HG02852 (cell line): ENCODE measurements at regions not wholly inside any gene's neighbourhood (a gene's known extent, or its start where the extent isn't known, plus 50 kb on each side); places are given as distances from the start of the nearest gene placed in this dataset.
"Not testable (repeated sequence)": the region's sequence is repeated elsewhere in the genome, so short reads cannot be mapped to it uniquely, and the experiment has no call there.

Experiments
- ATAC-seq: cut with Tn5 transposase; IDR thresholded peaks from one replicate; pipeline ENCODE4 v1.9.1; 2021; ENCODE audit warnings: mild to moderate bottlenecking, moderate library complexity; ENCODE audit not compliant: unreplicated experiment

DNA sequence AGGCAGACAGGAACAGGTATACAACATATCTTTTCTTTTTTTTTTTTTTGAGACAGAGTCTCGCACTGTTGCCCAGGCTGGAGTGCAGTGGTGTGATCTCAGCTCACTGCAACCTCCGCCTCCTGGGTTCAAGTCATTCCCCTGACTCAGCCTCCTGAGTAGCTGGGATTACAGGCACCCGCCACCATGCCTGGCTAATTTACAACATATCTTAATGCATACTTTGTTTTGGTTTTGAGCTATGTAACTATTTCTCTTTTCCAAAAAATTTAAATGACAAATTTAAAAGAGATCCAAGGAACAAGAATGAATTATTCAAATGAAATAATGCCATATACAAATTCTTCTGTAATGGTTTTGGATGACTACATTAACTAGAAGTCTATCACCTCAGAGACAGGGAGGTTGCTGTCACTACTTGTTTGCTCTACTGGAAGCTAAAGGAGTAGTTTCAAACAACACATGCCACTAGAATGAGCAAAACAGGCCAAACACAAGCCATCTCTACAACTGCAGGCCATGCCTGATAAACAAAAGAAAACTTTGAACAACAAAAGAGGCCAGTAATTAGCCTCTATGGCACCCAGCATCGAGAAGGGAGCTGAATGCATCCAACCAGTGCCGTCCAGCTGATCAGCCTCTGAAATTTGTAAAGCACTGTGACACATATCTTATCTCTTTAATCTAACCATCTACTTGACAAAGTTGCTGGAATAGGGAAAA, 133.6 kb upstream of the VOPP1 start:
- not testable (repeated sequence) for ATAC-seq

DNA sequence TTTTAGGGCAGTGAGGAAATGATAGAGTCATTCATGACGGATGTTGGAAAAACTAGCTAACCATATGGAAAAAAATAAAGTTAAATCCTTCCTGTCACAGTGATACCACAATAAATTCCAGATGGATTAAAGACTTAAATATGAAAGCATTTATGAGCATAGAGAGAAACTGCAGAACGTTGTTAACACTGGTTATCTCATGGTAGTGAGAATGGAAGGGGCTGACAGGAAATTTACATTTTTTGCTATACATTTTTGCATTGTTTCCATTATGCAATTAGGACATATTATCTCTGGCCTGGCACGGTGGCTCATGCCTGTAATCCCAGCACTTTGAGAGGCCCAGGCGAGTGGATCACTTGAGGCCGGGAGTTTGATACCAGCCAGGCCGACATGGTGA, 130.5 kb upstream of the VOPP1 start:
- ATAC-seq = not testable (repeated sequence)

DNA sequence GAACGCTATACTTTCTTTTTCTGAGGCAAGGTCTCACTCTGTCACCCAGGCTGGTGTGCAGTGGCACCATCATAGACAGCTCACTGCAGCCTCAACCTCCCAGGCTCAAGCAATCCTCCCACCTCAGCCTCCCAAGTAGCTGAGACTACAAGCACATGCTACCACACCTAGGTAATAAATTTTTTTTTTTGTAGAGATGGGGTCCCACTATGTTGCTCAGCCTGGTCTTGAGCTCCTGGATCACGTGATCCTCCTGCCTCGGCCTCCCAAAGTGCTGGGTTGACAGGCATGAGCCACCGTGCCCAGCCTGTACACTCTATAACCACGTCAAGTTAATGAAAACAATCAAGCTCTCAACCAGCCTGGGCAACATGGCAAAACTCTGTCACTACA, 127.1 kb upstream of the VOPP1 start:
- ATAC-seq = not testable (repeated sequence)

DNA sequence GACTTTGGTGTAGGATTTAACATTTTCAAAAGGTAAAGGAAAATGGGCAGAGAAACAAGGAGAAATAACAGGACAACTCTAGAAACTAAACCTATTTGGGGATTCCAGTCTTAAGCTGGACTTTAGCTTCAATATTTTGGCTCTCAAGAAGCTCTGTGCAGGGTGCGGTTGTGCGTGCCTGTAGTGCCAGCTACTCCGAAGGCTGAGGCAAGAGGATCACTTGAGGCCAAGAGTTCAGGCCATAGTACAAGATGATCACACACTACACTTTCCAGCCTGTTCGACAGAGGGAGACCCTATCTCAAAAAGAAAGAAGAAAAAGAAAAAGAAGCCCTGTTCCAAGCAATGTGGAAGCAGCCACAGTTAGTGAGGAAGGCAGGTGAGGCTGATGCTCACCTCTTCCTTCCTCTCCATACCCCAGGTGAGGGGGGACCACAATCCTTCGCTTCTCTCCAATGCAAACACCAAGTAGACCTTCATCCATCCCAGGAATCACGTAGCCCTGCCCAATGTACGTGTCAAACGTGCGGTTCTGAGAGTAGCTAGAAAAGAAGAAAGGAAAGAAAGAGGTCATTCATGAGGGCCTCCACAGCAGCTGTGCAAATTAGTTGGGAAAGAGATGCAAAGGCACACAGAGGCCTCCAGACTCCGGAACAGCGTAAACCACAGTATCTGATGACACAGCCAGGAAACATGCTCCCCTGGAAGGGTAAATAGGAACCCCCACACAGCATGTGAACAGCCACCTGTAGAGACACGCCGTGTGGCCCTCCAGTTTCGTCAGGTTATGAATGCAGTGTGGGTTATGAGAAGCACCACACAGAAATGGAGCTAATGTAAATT, 126.5 kb upstream of the VOPP1 start:
- ATAC-seq = peak; percentile 93

DNA sequence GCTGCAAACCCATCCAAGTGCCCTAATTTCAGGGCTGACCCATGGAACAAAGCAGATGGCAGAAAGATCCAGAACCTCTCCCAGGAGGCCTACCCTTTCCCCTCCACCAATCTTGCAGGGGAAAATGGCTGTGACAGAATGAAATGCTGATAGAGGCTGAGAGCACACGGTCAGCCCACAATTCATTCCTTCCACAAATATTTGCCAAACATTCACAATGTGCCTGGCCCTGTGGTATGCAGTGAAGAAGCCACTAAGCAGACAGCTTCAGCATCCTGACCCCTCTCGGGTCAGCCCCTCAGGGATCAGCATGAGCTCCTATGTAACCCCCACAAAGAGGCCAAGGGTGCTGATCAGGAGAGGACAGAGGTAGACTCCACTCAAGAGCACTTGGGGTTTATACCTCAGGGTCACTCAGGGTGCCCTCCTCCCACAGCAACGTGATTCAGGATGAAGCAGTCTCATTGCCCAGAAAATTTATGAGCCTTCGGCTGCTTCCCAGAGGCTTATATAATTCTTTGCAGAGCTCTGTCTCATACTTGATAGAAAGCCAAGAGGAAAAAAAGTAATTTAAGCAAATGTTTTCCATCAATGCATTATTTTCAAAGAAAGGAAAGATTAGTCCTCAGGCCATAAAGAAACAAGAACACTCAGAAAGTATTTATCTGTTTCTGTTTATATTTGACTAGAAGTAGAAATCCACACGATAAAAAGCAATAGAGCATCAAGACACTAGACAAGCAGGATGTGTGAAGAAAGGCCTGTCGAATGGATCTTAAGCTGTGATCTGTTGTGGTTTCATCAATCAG, 123.8 kb upstream of the VOPP1 start:
- not testable (repeated sequence) for ATAC-seq

DNA sequence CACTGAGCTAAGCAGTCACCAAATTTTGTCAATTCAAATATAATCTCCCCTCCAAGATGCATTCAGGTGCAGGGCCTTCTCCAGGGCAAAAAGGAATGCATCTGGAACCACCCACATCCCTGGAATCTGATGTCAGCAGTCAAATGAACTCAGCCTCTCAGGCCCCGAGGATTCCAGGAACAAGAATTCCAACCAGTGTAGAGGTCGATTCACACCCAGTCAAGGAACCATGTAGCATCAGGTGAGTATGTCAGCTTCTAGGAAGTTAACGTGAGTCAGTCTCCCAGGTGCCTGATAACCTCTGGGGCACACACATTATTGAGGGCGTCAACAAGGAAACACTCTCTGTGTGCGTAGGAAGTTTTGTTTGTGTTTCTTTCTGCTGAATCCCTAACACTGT, 122.2 kb upstream of the VOPP1 start:
- not testable (repeated sequence) for ATAC-seq

DNA sequence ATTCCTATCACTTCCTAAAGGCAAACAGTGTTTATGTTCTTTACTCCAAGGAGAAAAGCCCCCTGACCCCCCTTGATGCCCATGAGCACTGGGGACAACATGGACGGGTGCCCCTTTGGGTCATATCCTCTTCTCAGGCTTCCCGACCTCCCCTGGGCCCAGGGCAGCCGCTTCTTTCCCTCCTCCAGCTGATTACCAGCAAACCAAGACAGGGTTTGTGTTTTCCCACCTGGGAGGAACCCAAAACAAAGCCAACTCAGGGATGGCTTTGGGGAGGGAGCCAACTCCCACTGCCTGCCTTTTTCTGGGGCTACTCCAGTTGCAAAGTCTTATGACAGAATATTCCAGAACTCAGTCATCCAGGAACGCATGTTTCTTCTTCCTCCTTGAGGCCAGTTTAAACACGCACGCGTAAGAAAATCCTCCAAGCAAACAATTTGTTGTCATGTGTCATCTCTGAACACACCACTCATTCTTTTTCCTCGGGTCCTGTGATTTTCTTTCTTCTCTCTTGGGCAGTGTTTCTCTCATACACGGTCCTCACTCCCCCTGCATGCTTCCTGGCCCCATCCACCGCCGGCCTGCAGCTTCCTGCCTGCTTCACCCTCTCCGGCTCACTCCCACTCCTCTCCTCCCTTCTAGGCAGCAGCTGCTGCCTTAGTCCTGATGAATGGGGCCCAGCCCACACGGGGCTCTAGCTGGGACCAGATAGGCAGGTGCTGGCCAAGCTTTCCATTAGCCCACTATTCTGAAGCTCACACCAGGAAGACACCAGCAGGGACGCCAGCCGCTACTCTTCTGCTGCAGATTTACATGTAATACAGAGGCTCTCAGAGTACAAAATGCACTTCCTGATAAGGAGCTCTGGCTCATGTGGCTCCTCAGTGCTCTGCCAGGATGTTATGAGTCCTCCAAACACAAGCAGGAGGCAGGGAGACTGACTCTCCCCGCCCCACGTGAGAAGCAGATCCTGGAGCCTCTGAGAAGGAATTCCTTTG, 116.7 kb upstream of the VOPP1 start:
- ATAC-seq = peak; percentile 50

DNA sequence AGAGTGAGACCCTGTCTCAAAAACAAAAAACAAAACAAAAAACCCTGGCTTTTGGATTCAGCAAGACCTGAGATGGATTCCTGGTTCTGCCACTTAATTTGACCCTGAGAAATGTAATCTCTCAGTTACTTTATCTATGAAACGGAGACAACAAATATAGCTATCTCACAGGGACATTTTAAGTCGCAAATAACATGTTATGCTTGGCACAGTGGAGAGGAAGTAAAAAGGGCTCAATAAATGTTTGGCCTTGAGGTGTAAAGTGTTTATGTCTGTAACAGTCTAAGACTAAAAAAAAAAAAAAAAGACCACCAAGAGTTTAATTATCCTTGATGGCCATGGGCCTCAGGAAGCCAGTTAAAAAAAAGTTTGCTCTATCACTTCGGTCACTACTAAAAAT, 116.0 kb upstream of the VOPP1 start:
- ATAC-seq = not testable (repeated sequence)

DNA sequence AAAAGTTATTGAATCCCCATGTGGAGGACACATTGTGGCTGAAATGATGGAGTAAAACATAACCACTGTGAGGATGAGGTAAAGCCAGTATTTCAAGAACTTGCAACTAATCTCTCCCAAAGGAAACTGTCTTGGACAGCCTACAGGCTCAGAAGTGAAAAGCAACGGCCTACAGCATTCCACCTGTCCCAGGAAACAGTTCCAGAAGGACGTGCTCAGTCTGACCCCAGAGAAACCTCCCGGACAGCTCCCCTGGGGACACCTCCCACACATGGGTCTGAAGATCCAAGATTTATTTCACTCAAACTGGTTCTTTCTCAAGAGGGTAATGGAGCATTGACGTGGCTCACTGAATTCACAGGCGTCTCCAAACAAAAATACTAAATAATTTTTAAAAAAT, 115.0 kb upstream of the VOPP1 start:
- not testable (repeated sequence) for ATAC-seq

DNA sequence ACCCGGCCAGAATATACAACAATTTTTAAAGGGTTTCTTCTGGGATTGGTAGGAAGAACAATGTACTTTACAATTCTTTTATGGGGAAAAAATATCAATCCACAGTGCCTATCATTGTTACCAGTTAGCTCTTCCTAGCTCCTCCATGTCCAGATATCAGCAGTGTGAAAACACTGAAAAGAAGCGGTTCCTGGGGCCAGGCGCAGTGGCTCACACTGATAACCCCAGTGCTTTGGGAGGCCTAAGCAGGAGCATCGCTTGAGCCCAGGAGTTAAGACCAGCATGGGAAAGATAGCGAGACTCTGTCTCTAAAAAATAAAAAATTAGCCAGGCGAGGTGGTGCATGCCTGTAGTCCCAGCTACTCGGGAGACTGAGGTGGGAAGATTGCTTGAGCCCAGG, 114.5 kb upstream of the VOPP1 start:
- ATAC-seq = not testable (repeated sequence)

DNA sequence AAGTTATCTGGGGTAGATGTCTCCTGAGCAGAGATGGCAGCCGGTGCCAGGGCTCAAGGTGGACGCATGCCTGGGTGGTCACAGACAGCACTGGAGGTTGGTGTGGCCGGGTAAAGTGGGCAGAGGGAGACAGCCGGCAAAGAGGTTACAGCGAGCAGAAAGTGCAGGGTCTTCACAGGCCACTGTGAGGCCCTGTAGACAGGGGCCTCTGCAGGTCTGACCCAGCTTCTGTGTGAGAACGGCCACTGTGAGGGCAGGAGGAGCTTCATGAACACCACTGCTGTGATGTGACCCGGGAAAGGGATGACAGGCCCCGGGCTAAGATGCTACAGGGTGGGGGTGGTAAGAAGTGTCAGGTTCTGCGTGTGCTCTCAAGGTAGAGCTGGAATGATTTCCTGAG, 111.2 kb upstream of the VOPP1 start:
- not testable (repeated sequence) for ATAC-seq

DNA sequence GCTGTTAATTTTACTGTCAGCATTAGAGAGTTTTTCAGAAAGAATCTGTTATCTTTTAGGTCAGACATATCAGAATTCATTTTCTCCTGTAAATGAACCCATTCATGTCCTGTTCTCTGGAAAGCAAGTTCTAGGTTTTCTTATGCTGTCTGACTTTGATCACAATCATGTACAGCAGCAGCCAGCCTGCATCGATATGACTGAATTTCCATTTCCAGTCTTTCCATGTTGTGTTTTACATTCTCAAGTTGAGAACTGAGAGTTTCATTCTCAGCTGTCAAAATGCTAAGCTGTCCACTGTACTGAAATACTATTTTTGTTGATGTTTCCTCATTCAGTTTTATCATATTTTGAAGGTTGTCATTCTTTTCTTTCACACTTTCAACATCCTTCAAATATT, 103.3 kb upstream of the VOPP1 start:
- not testable (repeated sequence) for ATAC-seq

DNA sequence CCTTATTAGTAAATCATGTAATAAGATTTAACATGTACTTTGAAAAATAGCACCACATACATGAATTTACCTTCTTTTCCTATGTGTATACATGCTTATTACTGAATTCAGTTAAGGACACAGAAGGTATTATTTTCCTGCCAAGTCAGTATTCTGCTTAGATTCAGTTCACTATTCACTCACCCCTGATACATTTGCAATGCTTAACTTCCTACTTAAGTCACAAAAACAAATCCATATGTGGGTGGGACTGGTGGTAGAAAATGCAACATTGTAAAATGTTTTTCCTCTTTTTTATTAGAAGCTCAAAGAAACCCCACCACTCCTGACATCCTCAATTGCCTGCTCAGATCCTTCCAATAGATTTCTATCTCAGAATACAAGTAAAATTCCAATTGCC, 101.2 kb upstream of the VOPP1 start:
- ATAC-seq = not testable (repeated sequence)

DNA sequence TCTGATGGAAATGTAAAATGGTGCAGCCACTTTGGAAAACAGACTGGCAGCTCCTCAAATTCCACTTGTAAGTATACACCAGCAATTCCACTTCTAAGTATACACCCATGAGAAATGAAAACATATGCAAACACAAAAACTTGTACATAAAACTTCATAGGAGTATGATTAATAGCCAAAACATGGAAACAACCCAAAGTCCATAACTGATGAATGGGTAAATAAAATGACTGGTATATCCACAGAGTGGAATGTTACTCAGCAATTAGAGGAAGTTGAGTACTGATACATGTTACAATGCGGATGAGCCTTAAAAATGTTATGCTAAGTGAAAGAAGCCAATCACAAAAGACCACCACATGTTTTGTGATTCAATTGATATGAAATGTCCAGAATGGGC, 99.8 kb upstream of the VOPP1 start:
- not testable (repeated sequence) for ATAC-seq

DNA sequence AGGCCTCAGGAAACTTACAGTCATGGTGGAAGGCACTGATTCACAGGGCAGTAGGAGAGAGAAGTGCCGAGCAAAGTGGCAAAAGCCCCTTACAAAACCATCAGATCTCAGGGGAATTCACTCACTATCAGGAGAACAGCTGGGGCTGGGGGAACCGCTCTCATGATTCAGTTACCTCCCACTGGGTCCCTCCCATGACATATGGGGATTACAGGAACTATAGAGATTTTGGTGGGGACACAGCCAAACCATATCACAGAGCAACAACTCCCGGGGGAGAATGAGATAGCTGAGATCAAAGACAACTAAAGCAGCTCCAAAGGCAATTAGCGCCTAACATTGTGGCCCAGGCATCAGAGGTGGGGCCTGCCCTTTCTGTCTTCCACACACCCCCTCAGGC, 85.4 kb upstream of the VOPP1 start:
- ATAC-seq = no peak

DNA sequence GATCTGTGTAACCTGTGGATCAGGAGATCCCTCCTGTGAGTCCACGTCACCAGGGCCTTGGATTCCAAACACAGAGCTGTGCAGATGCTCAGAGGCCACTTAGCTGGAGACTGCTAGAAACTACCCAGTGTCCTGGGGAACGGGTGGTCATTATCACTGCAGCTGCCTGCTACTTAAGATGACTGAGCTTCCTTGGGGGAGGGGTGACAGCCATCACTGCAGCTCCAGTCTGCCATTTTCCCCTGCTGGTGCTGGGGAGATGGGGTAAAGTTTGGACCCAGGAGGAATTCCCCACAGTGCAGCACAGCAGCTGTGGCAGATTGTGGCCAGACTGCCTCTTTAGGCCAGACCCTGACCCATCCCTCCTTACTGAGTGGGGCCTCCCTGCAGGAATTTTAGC, 78.8 kb upstream of the VOPP1 start:
- no peak for ATAC-seq

DNA sequence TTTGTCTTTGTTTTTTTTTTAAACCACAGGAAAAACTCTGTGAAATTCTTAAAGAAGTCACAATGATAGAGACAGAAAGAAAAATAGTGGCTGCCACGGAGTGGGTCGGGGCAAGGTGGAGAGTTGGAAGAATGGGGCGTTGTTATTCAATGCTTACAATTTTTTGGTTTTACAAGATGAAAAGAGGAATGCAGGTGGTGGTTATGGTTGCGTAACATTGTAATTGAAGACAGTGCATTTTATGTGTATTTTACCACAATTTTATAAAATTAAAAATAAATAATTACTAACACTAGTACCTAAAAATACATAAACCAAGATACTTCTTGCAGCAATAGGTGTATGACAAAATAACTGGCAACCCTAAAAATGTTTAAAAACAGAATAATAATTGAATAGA, 76.9 kb upstream of the VOPP1 start:
- no peak for ATAC-seq

DNA sequence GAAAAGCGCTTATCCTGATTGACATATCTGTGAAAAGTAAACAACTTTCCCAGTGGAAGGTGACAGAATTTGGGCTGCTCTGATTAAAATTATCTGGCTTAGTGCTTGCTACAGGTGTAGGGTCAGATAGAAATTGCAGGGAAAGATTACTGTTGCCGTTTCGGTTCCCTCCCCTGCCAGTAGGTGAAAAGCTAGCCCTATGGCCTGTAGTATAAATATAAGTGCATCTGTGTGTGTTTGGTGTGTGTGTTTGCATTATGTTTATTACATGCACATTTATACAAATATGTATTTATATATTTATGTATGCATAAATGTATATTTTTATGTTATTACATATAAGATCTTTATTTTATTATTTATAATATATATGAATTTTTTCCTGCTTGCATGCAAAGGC, 72.3 kb upstream of the VOPP1 start:
- no peak for ATAC-seq

DNA sequence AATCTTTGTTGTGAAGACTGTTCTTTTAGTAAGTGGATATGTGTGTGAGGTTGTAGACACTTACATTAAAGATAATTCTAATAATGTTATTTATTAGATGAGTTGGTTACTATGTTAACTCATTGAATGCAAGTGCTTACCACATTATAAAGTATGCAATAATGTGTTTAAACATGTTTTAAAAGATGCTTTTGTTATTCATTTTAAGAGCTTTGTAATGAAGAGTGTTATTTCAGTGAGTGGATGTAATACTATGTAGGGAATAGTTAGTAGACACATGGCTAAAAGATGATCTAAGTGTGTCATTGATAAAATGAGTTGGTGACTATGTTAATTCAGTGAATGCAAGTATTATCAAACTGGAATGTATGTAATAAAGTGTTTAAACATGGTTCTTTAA, 70.0 kb upstream of the VOPP1 start:
- ATAC-seq = no peak

DNA sequence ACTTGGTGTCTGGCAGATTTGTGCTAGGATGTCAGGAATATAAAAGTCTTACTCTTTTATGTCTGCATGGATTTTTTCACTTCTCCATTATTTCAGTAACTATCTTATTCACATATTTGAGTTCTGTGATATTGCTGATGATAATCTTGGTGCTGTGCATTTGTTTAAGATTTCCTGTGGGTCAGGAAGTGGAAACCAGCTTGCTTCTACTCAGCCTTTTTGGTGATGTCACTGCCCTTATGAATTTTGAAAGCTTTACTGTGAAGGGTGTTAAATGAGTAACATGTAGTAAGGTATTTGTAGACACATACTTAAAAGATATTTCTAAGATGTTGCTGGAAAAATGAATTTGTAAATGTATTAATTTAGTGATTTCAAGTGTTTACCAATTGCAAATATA, 69.5 kb upstream of the VOPP1 start:
- peak; percentile 89 for ATAC-seq
